WTC11 (cell line): ENCODE measurements at regions not wholly inside any gene's neighbourhood (a gene's known extent, or its start where the extent isn't known, plus 50 kb on each side); places are given as distances from the start of the nearest gene placed in this dataset.

Source experiments
- CTCF ChIP-seq: fragments of 200-600 bp; IDR thresholded peaks from 2 replicates; pipeline ENCODE4 v1.8.0; 2022; ENCODE audit warnings: antibody characterized with exemption
- E2F1 ChIP-seq: sonication (generic); formaldehyde crosslinking; IDR thresholded peaks from 2 replicates; pipeline ENCODE4 v1.8.0; 2022; ENCODE audit warnings: mild to moderate bottlenecking, missing genetic modification reagents
- E2F4 ChIP-seq: sonication (generic); formaldehyde crosslinking; IDR thresholded peaks from 2 replicates; pipeline ENCODE4 v1.8.1; 2022; ENCODE audit warnings: low read depth, mild to moderate bottlenecking, moderate library complexity, missing genetic modification reagents, borderline replicate concordance
- ETV6 ChIP-seq: sonication (generic); formaldehyde crosslinking; IDR thresholded peaks from 2 replicates; pipeline ENCODE4 v1.8.1; 2022; ENCODE audit warnings: mild to moderate bottlenecking, missing genetic modification reagents
- IRF2 ChIP-seq: sonication (generic); formaldehyde crosslinking; IDR thresholded peaks from 2 replicates; pipeline ENCODE4 v1.8.0; 2022; ENCODE audit warnings: low read depth, missing genetic modification reagents, borderline replicate concordance
- MAX ChIP-seq: sonication (generic); formaldehyde crosslinking; IDR thresholded peaks from 2 replicates; pipeline ENCODE4 v1.8.0; 2022; ENCODE audit warnings: mild to moderate bottlenecking, missing genetic modification reagents
- NFE2L1 ChIP-seq: sonication (generic); formaldehyde crosslinking; IDR thresholded peaks from 2 replicates; pipeline ENCODE4 v1.8.1; 2023; ENCODE audit warnings: missing genetic modification reagents
- ZNF512 ChIP-seq: sonication (generic); formaldehyde crosslinking; IDR thresholded peaks from 2 replicates; pipeline ENCODE4 v1.8.1; 2022; ENCODE audit warnings: missing genetic modification reagents, borderline replicate concordance

- no peak for TF ChIP-seq CTCF
- TF ChIP-seq E2F4 (CRISPR knock-in tag), result no peak
- no peak for TF ChIP-seq IRF2
- TF ChIP-seq ETV6 (CRISPR knock-in tag), result no peak
- no peak for TF ChIP-seq MAX (CRISPR knock-in tag)
- TF ChIP-seq NFE2L1 (CRISPR knock-in tag), result no peak
- TF ChIP-seq E2F1 (CRISPR knock-in tag), result no peak
- no peak for TF ChIP-seq ZNF512 (CRISPR knock-in tag)
These were observed 161.6 kb downstream of the BRMS1L start for GRCh38 chr14:35987731-35988130.
